SK-N-SH treated with all-trans-retinoic acid at 6 μM for 48 hours (cell line): ENCODE measurements at regions not wholly inside any gene's neighbourhood (a gene's known extent, or its start where the extent isn't known, plus 50 kb on each side); places are given as distances from the start of the nearest gene placed in this dataset.

Experiments
- ARNTL ChIP-seq: fragments of 450-650 bp; formaldehyde crosslinking; IDR thresholded peaks from 2 replicates; pipeline ENCODE4 v1.5.0; 2020; ENCODE audit warnings: low read depth, mild to moderate bottlenecking, moderate library complexity, borderline replicate concordance
- BACH2 ChIP-seq: fragments of 250-450 bp; sonication (Bioruptor Pico); IDR thresholded peaks from 2 replicates; pipeline ENCODE4 v1.9.0; 2021; ENCODE audit warnings: mild to moderate bottlenecking, borderline replicate concordance
- ESRRG ChIP-seq: fragments of 250-450 bp; sonication (Bioruptor Pico); IDR thresholded peaks from 2 replicates; pipeline ENCODE4 v1.6.1; 2021; ENCODE audit warnings: mild to moderate bottlenecking
- GLIS3 ChIP-seq: fragments of 250-450 bp; sonication (Bioruptor Pico); IDR thresholded peaks from 2 replicates; pipeline ENCODE4 v1.5.0; 2020; ENCODE audit warnings: mild to moderate bottlenecking, moderate library complexity
- ISL1 ChIP-seq: fragments of 250-450 bp; sonication (Bioruptor Pico); IDR thresholded peaks from 2 replicates; pipeline ENCODE4 v2.1.2; 2022; ENCODE audit warnings: mild to moderate bottlenecking, moderate library complexity
- OSR1 ChIP-seq: fragments of 250-450 bp; sonication (Bioruptor Pico); IDR thresholded peaks from 2 replicates; pipeline ENCODE4 v1.8.0; 2022; ENCODE audit warnings: moderate library complexity, mild to moderate bottlenecking, inconsistent platforms
- PATZ1 ChIP-seq: fragments of 250-450 bp; sonication (Bioruptor Pico); IDR thresholded peaks from 2 replicates; pipeline ENCODE4 v1.8.0; 2020; ENCODE audit warnings: mild to moderate bottlenecking, moderate library complexity, borderline replicate concordance
- PPARA ChIP-seq: fragments of 250-450 bp; sonication (Bioruptor Pico); IDR thresholded peaks from 2 replicates; pipeline ENCODE4 v1.5.0; 2020; ENCODE audit warnings: mild to moderate bottlenecking, borderline replicate concordance
- SNAI2 ChIP-seq: fragments of 250-450 bp; sonication (Bioruptor Pico); IDR thresholded peaks from 2 replicates; pipeline ENCODE4 v1.5.0; 2020; ENCODE audit warnings: mild to moderate bottlenecking, moderate library complexity
- ZC3H10 ChIP-seq: fragments of 250-450 bp; sonication (Bioruptor Pico); IDR thresholded peaks from 2 replicates; pipeline ENCODE4 v1.5.1; 2021; ENCODE audit warnings: mild to moderate bottlenecking, moderate library complexity
- ZFP3 ChIP-seq: fragments of 250-450 bp; sonication (Bioruptor Pico); IDR thresholded peaks from 2 replicates; pipeline ENCODE4 v1.5.0; 2020; ENCODE audit warnings: mild to moderate bottlenecking, moderate library complexity
- ZFP30 ChIP-seq: fragments of 450-650 bp; formaldehyde crosslinking; IDR thresholded peaks from 2 replicates; pipeline ENCODE4 v1.5.0; 2022; ENCODE audit warnings: mild to moderate bottlenecking, moderate library complexity
- ZNF8 ChIP-seq: fragments of 450-650 bp; formaldehyde crosslinking; IDR thresholded peaks from 2 replicates; pipeline ENCODE4 v1.5.0; 2020; ENCODE audit warnings: mild to moderate bottlenecking, moderate library complexity
- TF ChIP-seq, protein P1 (sequence below): fragments of 250-450 bp; sonication (Bioruptor Pico); IDR thresholded peaks from 2 replicates; pipeline ENCODE4 v1.8.0; 2021; ENCODE audit warnings: low read depth, mild to moderate bottlenecking, moderate library complexity, borderline replicate concordance

DNA sequence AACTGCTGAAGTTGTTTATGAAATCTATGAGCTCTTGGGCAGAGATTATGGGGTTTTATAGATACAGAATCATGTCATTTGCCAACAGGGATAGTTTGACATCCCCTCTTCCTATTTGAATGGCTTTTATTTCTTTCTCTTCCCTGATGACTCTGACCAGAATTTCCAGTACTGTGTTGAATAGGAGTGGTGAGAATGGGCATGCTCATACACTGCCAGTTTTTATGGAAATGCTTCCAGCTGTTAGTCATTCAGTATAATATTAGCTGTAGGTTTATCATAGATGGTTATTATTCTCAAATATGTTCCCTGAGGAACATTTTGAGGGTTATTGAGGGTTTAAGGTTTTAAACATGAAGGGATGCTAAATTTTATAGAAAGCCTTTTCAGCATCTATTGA, 121.2 kb downstream of the NR4A2 start:
- TF ChIP-seq ARNTL (CRISPR knock-in tag) (no peak), ESRRG (CRISPR knock-in tag) (no peak), PPARA (CRISPR knock-in tag) (no peak), GLIS3 (CRISPR knock-in tag) (no peak), OSR1 (CRISPR knock-in tag) (no peak), PATZ1 (CRISPR knock-in tag) (no peak), BACH2 (no peak), ZNF8 (CRISPR knock-in tag) (no peak), ZFP3 (CRISPR knock-in tag) (no peak), ZFP30 (CRISPR knock-in tag) (no peak), SNAI2 (CRISPR knock-in tag) (no peak), ZC3H10 (CRISPR knock-in tag) (no peak), ISL1 (CRISPR knock-in tag) (no peak)
- TF ChIP-seq, protein P1, sequence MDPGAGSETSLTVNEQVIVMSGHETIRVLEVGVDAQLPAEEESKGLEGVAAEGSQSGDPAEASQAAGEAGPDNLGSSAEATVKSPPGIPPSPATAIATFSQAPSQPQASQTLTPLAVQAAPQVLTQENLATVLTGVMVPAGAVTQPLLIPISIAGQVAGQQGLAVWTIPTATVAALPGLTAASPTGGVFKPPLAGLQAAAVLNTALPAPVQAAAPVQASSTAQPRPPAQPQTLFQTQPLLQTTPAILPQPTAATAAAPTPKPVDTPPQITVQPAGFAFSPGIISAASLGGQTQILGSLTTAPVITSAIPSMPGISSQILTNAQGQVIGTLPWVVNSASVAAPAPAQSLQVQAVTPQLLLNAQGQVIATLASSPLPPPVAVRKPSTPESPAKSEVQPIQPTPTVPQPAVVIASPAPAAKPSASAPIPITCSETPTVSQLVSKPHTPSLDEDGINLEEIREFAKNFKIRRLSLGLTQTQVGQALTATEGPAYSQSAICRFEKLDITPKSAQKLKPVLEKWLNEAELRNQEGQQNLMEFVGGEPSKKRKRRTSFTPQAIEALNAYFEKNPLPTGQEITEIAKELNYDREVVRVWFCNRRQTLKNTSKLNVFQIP (CRISPR knock-in tag) = no peak
